CD4-positive, alpha-beta T cell (primary cell): ENCODE measurements at regions not wholly inside any gene's neighbourhood (a gene's known extent, or its start where the extent isn't known, plus 50 kb on each side); places are given as distances from the start of the nearest gene placed in this dataset.

Source experiments
- ATAC-seq: fragments of 200-7000 bp; cut with Tn5 transposase; one replicate; pipeline ENCODE4 v1.10.0; 2022; ENCODE audit warnings: mild to moderate bottlenecking; ENCODE audit not compliant: poor library complexity
- CTCF ChIA-PET: fragments of 350-600 bp; sonication (Branson Sonifier 250); formaldehyde crosslinking; loops from one replicate; lab custom pipeline; 2021; ENCODE audit warnings: antibody characterized with exemption, inconsistent platforms; lab: Charles Lee
- POLR2A ChIA-PET: fragments of 350-600 bp; sonication (Branson Sonifier 250); formaldehyde crosslinking; loops from one replicate; lab custom pipeline; 2021; ENCODE audit warnings: antibody characterized with exemption, inconsistent platforms; lab: Charles Lee
- DNase-seq, 14 experiments: peaks; one replicate each; pipeline ENCODE4 v3.0.0-alpha.2; 2013 to 2020; ENCODE audit warnings: mixed read lengths in 2 of 14
- H3K27ac ChIP-seq, 2 donors: one replicate each; pipeline versions ENCODE4 v1.5.1 to v1.7.0; 2013; ENCODE audit warnings: low read length in 2 of 2, low read depth in 1 of 2, mild to moderate bottlenecking in 1 of 2
- H3K27me3 ChIP-seq, 2 experiments: 1 replicate in 1 of 2; 2 replicates in 1 of 2; pipeline versions ENCODE4 v1.6.1 to v1.7.0; 2013; ENCODE audit warnings: low read length in 2 of 2, control low read depth in 1 of 2, mild to moderate bottlenecking in 1 of 2, moderate library complexity in 1 of 2; ENCODE audit not compliant: insufficient read depth in 2 of 2, control insufficient read depth in 1 of 2
- H3K36me3 ChIP-seq: one replicate; pipeline ENCODE4 v1.6.1; 2013; ENCODE audit warnings: low read length, control low read depth; ENCODE audit not compliant: insufficient read depth
- H3K4me1 ChIP-seq: one replicate; pipeline ENCODE4 v1.6.1; 2013; ENCODE audit warnings: low read length, control low read depth; ENCODE audit not compliant: insufficient read depth
- H3K4me3 ChIP-seq: one replicate; pipeline ENCODE4 v1.5.1; 2013; ENCODE audit warnings: mild to moderate bottlenecking, low read length, moderate library complexity
- H3K9me3 ChIP-seq, 2 experiments: 1 replicate in 1 of 2; 2 replicates in 1 of 2; pipeline versions ENCODE4 v1.6.1 to v1.7.0; 2013; ENCODE audit warnings: low read length in 2 of 2, mild to moderate bottlenecking in 2 of 2, control low read depth in 1 of 2, moderate library complexity in 1 of 2; ENCODE audit not compliant: control insufficient read depth in 1 of 2, insufficient read depth in 1 of 2
- H3K27ac Mint-ChIP-seq: one replicate; pipeline ENCODE4 v1.8.0; 2020; ENCODE audit warnings: mixed read lengths
- H3K27me3 Mint-ChIP-seq: one replicate; pipeline ENCODE4 v1.8.0; 2021; ENCODE audit warnings: mixed read lengths
- H3K36me3 Mint-ChIP-seq: one replicate; pipeline ENCODE4 v1.8.0; 2021; ENCODE audit warnings: low read depth, mixed read lengths
- H3K4me1 Mint-ChIP-seq: one replicate; pipeline ENCODE4 v1.8.0; 2021; ENCODE audit warnings: low read depth, mixed read lengths
- H3K4me3 Mint-ChIP-seq: one replicate; pipeline ENCODE4 v1.8.0; 2020; ENCODE audit warnings: mild to moderate bottlenecking, mixed read lengths
- H3K9me3 Mint-ChIP-seq: one replicate; pipeline ENCODE4 v1.8.0; 2020; ENCODE audit warnings: mixed read lengths
- intact Hi-C, 2 experiments: fragments of 100-400 bp; cut with DNase I in 1 of 2; cut with micrococcal nuclease in 1 of 2; formaldehyde crosslinking; loops; one replicate each; pipeline versions ENCODE4 v1.15.1 to v1.9.0; 2023 to 2025; cut with DNase I, micrococcal nuclease
- TF ChIP-seq, protein P1 (sequence below): fragments of 200-600 bp; IDR thresholded peaks from one replicate; pipeline ENCODE4 v1.8.0; 2022; ENCODE audit warnings: antibody characterized with exemption, mild to moderate bottlenecking

DNA sequence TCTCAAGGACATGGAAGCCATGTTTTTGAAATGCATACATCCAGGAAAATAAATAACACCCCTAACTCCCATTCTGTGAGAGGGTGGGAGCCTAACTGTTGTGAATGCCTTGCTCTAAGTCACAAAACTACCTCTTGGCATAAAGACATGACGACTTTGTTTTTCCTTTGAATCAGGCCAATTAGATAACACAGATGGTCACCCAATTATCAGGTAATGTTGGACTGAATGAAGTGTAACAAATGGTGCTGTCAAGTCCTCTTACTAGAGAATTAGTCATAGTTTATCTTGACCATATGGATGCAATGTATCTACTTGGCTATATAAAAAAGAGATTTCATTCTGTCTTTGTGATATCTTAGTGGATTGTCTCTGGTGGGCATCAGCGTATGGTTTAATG lies 553.6 kb upstream of the ATXN8OS start:
- peaks cover 8% of the 10 kb centered on the region for H3K9me3 Mint-ChIP-seq
- no peaks in the 10 kb centered on the region for H3K36me3 Mint-ChIP-seq
- CTCF ChIA-PET, result no interaction called here
- DNase-seq (no peak), ATAC-seq (no peak)
- TF ChIP-seq, protein P1, sequence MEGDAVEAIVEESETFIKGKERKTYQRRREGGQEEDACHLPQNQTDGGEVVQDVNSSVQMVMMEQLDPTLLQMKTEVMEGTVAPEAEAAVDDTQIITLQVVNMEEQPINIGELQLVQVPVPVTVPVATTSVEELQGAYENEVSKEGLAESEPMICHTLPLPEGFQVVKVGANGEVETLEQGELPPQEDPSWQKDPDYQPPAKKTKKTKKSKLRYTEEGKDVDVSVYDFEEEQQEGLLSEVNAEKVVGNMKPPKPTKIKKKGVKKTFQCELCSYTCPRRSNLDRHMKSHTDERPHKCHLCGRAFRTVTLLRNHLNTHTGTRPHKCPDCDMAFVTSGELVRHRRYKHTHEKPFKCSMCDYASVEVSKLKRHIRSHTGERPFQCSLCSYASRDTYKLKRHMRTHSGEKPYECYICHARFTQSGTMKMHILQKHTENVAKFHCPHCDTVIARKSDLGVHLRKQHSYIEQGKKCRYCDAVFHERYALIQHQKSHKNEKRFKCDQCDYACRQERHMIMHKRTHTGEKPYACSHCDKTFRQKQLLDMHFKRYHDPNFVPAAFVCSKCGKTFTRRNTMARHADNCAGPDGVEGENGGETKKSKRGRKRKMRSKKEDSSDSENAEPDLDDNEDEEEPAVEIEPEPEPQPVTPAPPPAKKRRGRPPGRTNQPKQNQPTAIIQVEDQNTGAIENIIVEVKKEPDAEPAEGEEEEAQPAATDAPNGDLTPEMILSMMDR, result no peak
- H3K9me3 ChIP-seq, result peaks cover 7 to 10% of the 10 kb centered on the region in 2 experiments
- no peaks in the 10 kb centered on the region for H3K27me3 ChIP-seq
- no peaks in the 10 kb centered on the region for H3K36me3 ChIP-seq
- no peak overlapping the region for H3K27ac Mint-ChIP-seq
- no peak overlapping the region for H3K4me3 Mint-ChIP-seq
- no peaks in the 10 kb centered on the region for H3K4me1 ChIP-seq
- intact Hi-C loops, result no loop called here
- H3K27ac ChIP-seq, result no peak overlapping the region
- H3K27me3 Mint-ChIP-seq, result no peaks in the 10 kb centered on the region
- POLR2A ChIA-PET, result no interaction called here
- H3K4me1 Mint-ChIP-seq, result no peaks in the 10 kb centered on the region
- no peak overlapping the region for H3K4me3 ChIP-seq

DNA sequence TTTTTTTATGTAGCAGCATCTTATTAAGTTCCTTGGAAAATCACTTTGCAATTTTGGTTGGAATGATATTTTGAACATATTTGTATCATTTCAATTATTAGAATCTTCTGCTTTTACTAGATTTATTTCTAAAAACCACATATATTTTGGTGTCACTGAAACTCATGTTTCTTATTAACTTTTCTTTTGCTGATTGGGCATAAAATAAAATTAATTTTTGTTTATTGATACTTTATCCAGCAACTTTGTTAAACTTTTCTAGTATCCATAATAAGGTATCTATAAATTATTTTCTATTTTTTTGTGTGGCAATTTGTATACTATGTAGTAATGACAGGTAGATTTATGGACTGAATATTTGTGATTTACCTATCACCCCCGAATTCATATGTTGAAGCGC lies 556.4 kb upstream of the ATXN8OS start:
- no peaks in the 10 kb centered on the region for H3K4me1 Mint-ChIP-seq
- DNase-seq (no peak), ATAC-seq (no peak)
- intact Hi-C loops, result no loop called here
- Histone ChIP-seq H3K9me3 (peaks cover 8 to 10% of the 10 kb centered on the region in 2 experiments), H3K27me3 (no peaks in the 10 kb centered on the region), H3K4me3 (no peak overlapping the region), H3K27ac (no peak overlapping the region), H3K36me3 (no peaks in the 10 kb centered on the region), H3K4me1 (no peaks in the 10 kb centered on the region)
- peaks cover 8% of the 10 kb centered on the region for H3K9me3 Mint-ChIP-seq
- no peak overlapping the region for H3K4me3 Mint-ChIP-seq
- H3K27ac Mint-ChIP-seq, result no peak overlapping the region
- no peaks in the 10 kb centered on the region for H3K36me3 Mint-ChIP-seq
- H3K27me3 Mint-ChIP-seq, result no peaks in the 10 kb centered on the region
- TF ChIP-seq, protein P1, result no peak
- ChIA-PET CTCF (interaction anchor here (1.0 kb wide), 1 partner anchor 245 kb away, joined by 3 read pairs; no protein-coding TSS in a partner anchor), POLR2A (no interaction called here)

DNA sequence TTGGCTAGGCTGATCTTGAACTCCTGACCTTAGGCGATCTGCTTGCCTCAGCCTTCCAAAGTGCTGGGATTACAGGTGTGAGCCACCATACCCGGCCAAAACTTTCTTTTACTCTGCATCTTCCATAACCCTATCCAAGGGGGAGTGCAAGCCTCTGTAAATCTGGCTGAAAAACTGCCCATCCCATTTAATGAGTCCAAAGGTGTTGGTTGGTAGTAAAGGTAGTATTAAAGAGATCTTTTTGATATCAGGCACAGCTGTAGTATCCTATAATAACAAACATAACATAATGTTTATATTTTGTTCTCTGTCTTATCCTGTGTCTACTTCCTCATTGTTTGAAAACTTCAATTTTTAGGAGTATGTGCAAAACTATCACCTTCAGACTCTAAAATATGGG lies 559.8 kb upstream of the ATXN8OS start:
- H3K36me3 ChIP-seq, result no peaks in the 10 kb centered on the region
- ATAC-seq, result no peak
- H3K9me3 Mint-ChIP-seq, result peaks cover 11% of the 10 kb centered on the region
- intact Hi-C loops, result no loop called here
- H3K4me1 ChIP-seq, result no peaks in the 10 kb centered on the region
- H3K4me3 ChIP-seq, result no peak overlapping the region
- no peak for DNase-seq
- no peaks in the 10 kb centered on the region for H3K4me1 Mint-ChIP-seq
- TF ChIP-seq, protein P1, result no peak
- no peak overlapping the region for H3K4me3 Mint-ChIP-seq
- no peak overlapping the region for H3K27ac ChIP-seq
- H3K9me3 ChIP-seq, result peaks cover 5 to 8% of the 10 kb centered on the region in 2 experiments
- ChIA-PET POLR2A (no interaction called here), CTCF (no interaction called here)
- H3K27ac Mint-ChIP-seq, result no peak overlapping the region
- H3K27me3 Mint-ChIP-seq, result no peaks in the 10 kb centered on the region
- H3K27me3 ChIP-seq, result no peaks in the 10 kb centered on the region
- no peaks in the 10 kb centered on the region for H3K36me3 Mint-ChIP-seq
